ENCODE measurements at regions not wholly inside any gene's neighbourhood (a gene's known extent, or its start where the extent isn't known, plus 50 kb on each side); places are given as distances from the start of the nearest gene placed in this dataset.

DNA sequence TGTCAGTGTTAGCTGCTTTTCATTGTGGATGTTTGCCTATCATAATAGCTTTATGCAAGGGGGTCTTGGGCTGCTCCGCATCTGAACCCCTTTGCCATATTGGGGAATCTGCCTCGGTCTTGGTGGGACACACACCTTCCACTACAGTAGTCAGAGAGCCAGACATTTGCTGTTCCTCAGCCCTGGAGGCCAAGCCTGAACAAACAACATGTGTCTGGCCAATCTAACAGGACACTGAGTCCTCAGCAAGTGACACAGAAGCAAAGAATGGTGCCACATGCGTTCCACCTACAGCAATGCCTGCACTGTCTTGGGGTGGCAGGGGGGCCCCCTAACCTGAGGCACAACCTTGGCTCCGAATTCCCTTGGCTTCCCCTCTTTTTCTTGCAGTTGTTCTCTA is 243.9 kb downstream of the LY86 start:
- no peak for DNase-seq
- WGBS, 2 experiments (ENCODE audit: insufficient coverage in 1 of 2, insufficient read length in 1 of 2): 90 to 100% methylated on average over 2 to 4 of the region's 4 CpGs
- H3K27ac ChIP-seq (ENCODE audit: low read depth, low read length): no peak overlapping the region
- Mint-ChIP-seq H3K36me3 (ENCODE audit: low read depth) (no peaks in the 10 kb centered on the region), H3K4me3 (no peak overlapping the region), H3K4me1 (no peaks in the 10 kb centered on the region), H3K9me3 (no peaks in the 10 kb centered on the region), H3K27ac (no peak overlapping the region), H3K27me3 (ENCODE audit: insufficient read depth) (peaks cover 12% of the 10 kb centered on the region)
- H3K36me3 ChIP-seq (ENCODE audit: control insufficient read depth, insufficient read depth, low read length): no peaks in the 10 kb centered on the region
- H3K9me3 ChIP-seq (ENCODE audit: control insufficient read depth, low read length): no peaks in the 10 kb centered on the region
- no peaks in the 10 kb centered on the region for H3K27me3 ChIP-seq (ENCODE audit: control insufficient read depth, insufficient read depth, low read length, poor library complexity, severe bottlenecking)
- no peak overlapping the region for H3K9ac ChIP-seq (ENCODE audit: extremely low read depth, low read length, poor library complexity, severe bottlenecking)
- TF ChIP-seq CTCF (conservative IDR thresholded peaks at IDR 0.05): no peak
- H3K4me3 ChIP-seq (ENCODE audit: low read length): no peak overlapping the region
- no peaks in the 10 kb centered on the region for H3K4me1 ChIP-seq (ENCODE audit: control insufficient read depth, insufficient read depth, low read length)

DNA sequence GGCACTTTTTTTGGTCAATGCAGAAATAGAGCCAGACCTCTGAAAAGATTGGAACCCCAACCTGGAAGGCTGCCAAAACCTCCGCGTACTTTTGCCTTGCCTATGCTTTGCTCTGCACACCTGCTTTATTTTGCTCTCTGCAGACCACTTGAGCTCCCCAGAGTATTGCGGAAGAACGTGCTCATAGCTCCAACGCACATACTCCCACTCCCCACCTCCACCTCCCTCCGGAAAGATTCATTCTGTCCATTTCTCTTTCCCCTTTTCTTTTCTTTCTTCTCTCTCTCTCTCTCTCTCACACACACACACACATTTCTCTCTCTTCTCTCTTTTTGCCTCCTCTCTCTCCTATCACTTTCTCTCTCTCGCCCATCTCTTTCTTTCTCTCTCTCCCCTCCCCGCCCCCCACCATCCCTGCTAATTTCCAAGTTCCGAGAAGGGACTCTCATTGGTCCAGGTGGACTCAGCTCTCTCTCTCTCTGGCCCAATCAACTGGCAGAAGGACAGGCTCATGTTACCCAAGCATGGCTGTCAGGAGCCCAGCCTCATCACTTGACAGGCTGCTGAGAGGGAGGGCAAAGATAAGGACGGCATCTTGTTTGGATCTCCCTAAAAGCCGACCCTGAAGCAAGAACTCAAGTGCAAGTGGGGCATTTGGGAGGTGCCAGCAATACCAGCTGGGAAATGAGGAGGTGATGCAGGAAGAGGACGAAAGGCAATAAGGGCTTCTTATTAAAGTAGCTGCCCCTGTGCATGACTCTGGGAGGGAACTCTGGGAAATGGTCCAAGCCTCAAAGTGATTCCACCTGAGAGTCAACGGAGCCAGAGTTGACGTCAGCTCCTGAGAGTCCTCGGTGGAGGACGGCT is 246.1 kb downstream of the LY86 start:
- Histone ChIP-seq H3K36me3 (ENCODE audit: control insufficient read depth, insufficient read depth, low read length) (no peaks in the 10 kb centered on the region), H3K27me3 (ENCODE audit: control insufficient read depth, insufficient read depth, low read length, poor library complexity, severe bottlenecking) (no peaks in the 10 kb centered on the region), H3K4me3 (ENCODE audit: low read length) (no peak overlapping the region), H3K9ac (ENCODE audit: extremely low read depth, low read length, poor library complexity, severe bottlenecking) (no peak overlapping the region), H3K9me3 (ENCODE audit: control insufficient read depth, low read length) (no peaks in the 10 kb centered on the region), H3K27ac (ENCODE audit: low read depth, low read length) (no peak overlapping the region), H3K4me1 (ENCODE audit: control insufficient read depth, insufficient read depth, low read length) (no peaks in the 10 kb centered on the region)
- Mint-ChIP-seq H3K9me3 (no peaks in the 10 kb centered on the region), H3K27ac (no peak overlapping the region), H3K4me3 (no peak overlapping the region), H3K27me3 (ENCODE audit: insufficient read depth) (peaks cover 16% of the 10 kb centered on the region), H3K36me3 (ENCODE audit: low read depth) (no peaks in the 10 kb centered on the region), H3K4me1 (no peaks in the 10 kb centered on the region)
- 90% methylated on average over 15 to 16 of the region's 16 CpGs for WGBS, 2 experiments (ENCODE audit: insufficient coverage in 1 of 2, insufficient read length in 1 of 2)
- DNase-seq: no peak
- TF ChIP-seq CTCF (conservative IDR thresholded peaks at IDR 0.05): no peak

DNA sequence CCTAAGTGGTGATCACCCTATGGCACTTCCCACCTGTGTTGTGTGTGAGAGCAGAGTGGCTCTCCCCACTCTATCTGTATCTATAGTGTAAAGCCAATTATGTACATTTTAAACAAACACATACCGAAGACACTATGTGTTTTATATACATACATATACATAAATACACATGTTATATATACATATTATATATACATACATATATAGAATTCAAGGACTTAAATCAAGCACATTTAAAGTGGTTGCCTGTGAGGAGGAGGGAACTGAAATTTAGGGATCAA is 246.6 kb downstream of the LY86 start:
- no peak for DNase-seq
- H3K27ac Mint-ChIP-seq: no peak overlapping the region
- no CpG with 5 or more reads among the region's 1 CpG for WGBS, 2 experiments (ENCODE audit: insufficient coverage in 1 of 2, insufficient read length in 1 of 2)
- H3K27me3 Mint-ChIP-seq (ENCODE audit: insufficient read depth): peaks cover 16% of the 10 kb centered on the region
- H3K4me1 Mint-ChIP-seq: no peaks in the 10 kb centered on the region
- Histone ChIP-seq H3K9ac (ENCODE audit: extremely low read depth, low read length, poor library complexity, severe bottlenecking) (no peak overlapping the region), H3K36me3 (ENCODE audit: control insufficient read depth, insufficient read depth, low read length) (no peaks in the 10 kb centered on the region), H3K27me3 (ENCODE audit: control insufficient read depth, insufficient read depth, low read length, poor library complexity, severe bottlenecking) (no peaks in the 10 kb centered on the region), H3K27ac (ENCODE audit: low read depth, low read length) (no peak overlapping the region), H3K9me3 (ENCODE audit: control insufficient read depth, low read length) (no peaks in the 10 kb centered on the region), H3K4me3 (ENCODE audit: low read length) (no peak overlapping the region), H3K4me1 (ENCODE audit: control insufficient read depth, insufficient read depth, low read length) (no peaks in the 10 kb centered on the region)
- TF ChIP-seq CTCF (conservative IDR thresholded peaks at IDR 0.05): no peak
- no peak overlapping the region for H3K4me3 Mint-ChIP-seq
- no peaks in the 10 kb centered on the region for H3K36me3 Mint-ChIP-seq (ENCODE audit: low read depth)
- no peaks in the 10 kb centered on the region for H3K9me3 Mint-ChIP-seq
